ENCODE measurements at regions not wholly inside any gene's neighbourhood (a gene's known extent, or its start where the extent isn't known, plus 50 kb on each side); places are given as distances from the start of the nearest gene placed in this dataset.

DNA sequence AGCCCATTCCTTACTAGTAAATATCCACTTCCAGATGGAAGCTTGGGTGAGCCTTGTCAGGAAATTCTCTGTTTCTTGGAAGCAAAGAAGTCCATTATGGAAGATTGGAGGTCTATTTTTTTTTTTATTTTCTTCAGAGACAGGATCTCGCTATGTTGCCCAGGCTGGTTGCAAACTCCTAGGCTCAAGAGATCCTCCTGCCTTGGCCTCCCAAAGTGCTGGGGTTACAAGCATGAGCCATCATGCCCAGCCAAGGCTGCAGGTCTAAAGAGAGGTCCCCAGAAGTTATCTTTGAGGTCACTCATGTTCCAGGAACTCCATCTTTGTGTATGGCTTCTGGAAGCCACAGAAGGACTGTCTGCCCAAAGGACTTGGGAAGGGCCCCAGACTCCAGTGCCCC, 255.3 kb downstream of the LY86 start:
- H4K5ac ChIP-seq (ENCODE audit: insufficient read length, low read depth, low read length): no peak overlapping the region
- peaks cover 2 to 12% of the 10 kb centered on the region in 2 experiments; a peak in 2 of 5 replicates for H3K9me3 Mint-ChIP-seq
- H3K4ac ChIP-seq (ENCODE audit: low read depth, low read length): no peak overlapping the region
- no CpG with 5 or more reads among the region's 1 CpG for WGBS (ENCODE audit: extremely low coverage, insufficient read length, low lambda C conversion rate)
- H3K14ac ChIP-seq (ENCODE audit: insufficient read depth, low read length): no peak overlapping the region
- no peak overlapping the region for H2BK20ac ChIP-seq (ENCODE audit: low read depth, low read length, poor library complexity, severe bottlenecking)
- H3K4me2 ChIP-seq (ENCODE audit: insufficient read depth, insufficient read length, low read length): no peak overlapping the region
- DNase-seq: no peak
- no peaks in the 10 kb centered on the region for H4K20me1 ChIP-seq (ENCODE audit: control insufficient read depth, insufficient read depth, insufficient read length)
- no peaks in the 10 kb centered on the region for H3K27me3 ChIP-seq (ENCODE audit: insufficient read depth, low read length)
- no peak overlapping the region for H4K91ac ChIP-seq (ENCODE audit: insufficient read length, low read depth, low read length)
- H3K27me3 Mint-ChIP-seq (ENCODE audit: low read depth): peaks cover 17% of the 10 kb centered on the region
- H3K79me1 ChIP-seq (ENCODE audit: insufficient read depth, low read depth, low read length, poor library complexity, severe bottlenecking): no peaks in the 10 kb centered on the region
- peaks cover 4 to 8% of the 10 kb centered on the region in 2 experiments; a peak in 3 of 4 replicates for H3K4me1 Mint-ChIP-seq
- TF ChIP-seq, protein P1, sequence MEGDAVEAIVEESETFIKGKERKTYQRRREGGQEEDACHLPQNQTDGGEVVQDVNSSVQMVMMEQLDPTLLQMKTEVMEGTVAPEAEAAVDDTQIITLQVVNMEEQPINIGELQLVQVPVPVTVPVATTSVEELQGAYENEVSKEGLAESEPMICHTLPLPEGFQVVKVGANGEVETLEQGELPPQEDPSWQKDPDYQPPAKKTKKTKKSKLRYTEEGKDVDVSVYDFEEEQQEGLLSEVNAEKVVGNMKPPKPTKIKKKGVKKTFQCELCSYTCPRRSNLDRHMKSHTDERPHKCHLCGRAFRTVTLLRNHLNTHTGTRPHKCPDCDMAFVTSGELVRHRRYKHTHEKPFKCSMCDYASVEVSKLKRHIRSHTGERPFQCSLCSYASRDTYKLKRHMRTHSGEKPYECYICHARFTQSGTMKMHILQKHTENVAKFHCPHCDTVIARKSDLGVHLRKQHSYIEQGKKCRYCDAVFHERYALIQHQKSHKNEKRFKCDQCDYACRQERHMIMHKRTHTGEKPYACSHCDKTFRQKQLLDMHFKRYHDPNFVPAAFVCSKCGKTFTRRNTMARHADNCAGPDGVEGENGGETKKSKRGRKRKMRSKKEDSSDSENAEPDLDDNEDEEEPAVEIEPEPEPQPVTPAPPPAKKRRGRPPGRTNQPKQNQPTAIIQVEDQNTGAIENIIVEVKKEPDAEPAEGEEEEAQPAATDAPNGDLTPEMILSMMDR (conservative IDR thresholded peaks at IDR 0.05): no peak
- H3K4me3 Mint-ChIP-seq: no peak overlapping the region
- no peak overlapping the region for H2BK15ac ChIP-seq (ENCODE audit: low read depth, low read length)
- no peaks in the 10 kb centered on the region for H3K9me3 ChIP-seq (ENCODE audit: control insufficient read depth, low read depth, low read length)
- no peak overlapping the region for H3K9ac ChIP-seq (ENCODE audit: extremely low read depth, insufficient read length, low read length)
- H3K23ac ChIP-seq (ENCODE audit: insufficient read length, low read depth, low read length): no peak overlapping the region
- H3K18ac ChIP-seq (ENCODE audit: insufficient read length, low read depth, low read length): no peak overlapping the region
- H3K27ac Mint-ChIP-seq: no peak overlapping the region
- H3T11ph ChIP-seq (ENCODE audit: low read length): no peak overlapping the region
- no peaks in the 10 kb centered on the region for H3K23me2 ChIP-seq (ENCODE audit: insufficient read length, low read depth, low read length, poor library complexity, severe bottlenecking)
- no peak overlapping the region for H2BK5ac ChIP-seq (ENCODE audit: insufficient read length, low read length)
- H3K56ac ChIP-seq (ENCODE audit: insufficient read length, low read depth, low read length): no peak overlapping the region
- H3K79me2 ChIP-seq (ENCODE audit: insufficient read depth, low read length): no peaks in the 10 kb centered on the region
- H3K36me3 Mint-ChIP-seq (ENCODE audit: insufficient read depth in 1 of 3, low read depth in 3 of 3): no peaks in the 10 kb centered on the region; a peak in 1 of 7 replicates
- peaks cover 3% of the 10 kb centered on the region; the same call in 1 of the 2 replicates for H3K4me1 ChIP-seq (ENCODE audit: insufficient read depth, low read length)
- H2AFZ ChIP-seq (ENCODE audit: low read length): no peak overlapping the region
- no peak overlapping the region for H4K8ac ChIP-seq (replicated peaks; ENCODE audit: insufficient read length, low read depth, low read length)
- no peak overlapping the region for H2AK5ac ChIP-seq (ENCODE audit: insufficient read length, low read length)
- H3K27ac ChIP-seq (ENCODE audit: insufficient read length, low read depth, low read length): no peak overlapping the region
- no peak overlapping the region for H2BK120ac ChIP-seq (ENCODE audit: low read depth, low read length, poor library complexity, severe bottlenecking)
- H2BK12ac ChIP-seq (ENCODE audit: insufficient read length, low read depth, low read length): no peak overlapping the region
